OCI-LY1 (cell line): ENCODE measurements at regions not wholly inside any gene's neighbourhood (a gene's known extent, or its start where the extent isn't known, plus 50 kb on each side); places are given as distances from the start of the nearest gene placed in this dataset.

ENCODE experiments used
- EZH2 ChIP-seq: fragments of 200-600 bp; sonication (generic), shearing (Covaris generic); IDR thresholded peaks from 2 replicates; pipeline ENCODE4 v1.8.0; 2017; ENCODE audit warnings: borderline replicate concordance, mixed run types, mild to moderate bottlenecking, antibody characterized with exemption, low read length, moderate library complexity, mixed read lengths
- TF ChIP-seq, protein P1 (sequence below): fragments of 200-600 bp; sonication (generic), shearing (Covaris generic); IDR thresholded peaks from 2 replicates; pipeline ENCODE4 v1.5.1; 2017; ENCODE audit warnings: mild to moderate bottlenecking, antibody characterized with exemption, low read length, moderate library complexity, mixed read lengths

DNA sequence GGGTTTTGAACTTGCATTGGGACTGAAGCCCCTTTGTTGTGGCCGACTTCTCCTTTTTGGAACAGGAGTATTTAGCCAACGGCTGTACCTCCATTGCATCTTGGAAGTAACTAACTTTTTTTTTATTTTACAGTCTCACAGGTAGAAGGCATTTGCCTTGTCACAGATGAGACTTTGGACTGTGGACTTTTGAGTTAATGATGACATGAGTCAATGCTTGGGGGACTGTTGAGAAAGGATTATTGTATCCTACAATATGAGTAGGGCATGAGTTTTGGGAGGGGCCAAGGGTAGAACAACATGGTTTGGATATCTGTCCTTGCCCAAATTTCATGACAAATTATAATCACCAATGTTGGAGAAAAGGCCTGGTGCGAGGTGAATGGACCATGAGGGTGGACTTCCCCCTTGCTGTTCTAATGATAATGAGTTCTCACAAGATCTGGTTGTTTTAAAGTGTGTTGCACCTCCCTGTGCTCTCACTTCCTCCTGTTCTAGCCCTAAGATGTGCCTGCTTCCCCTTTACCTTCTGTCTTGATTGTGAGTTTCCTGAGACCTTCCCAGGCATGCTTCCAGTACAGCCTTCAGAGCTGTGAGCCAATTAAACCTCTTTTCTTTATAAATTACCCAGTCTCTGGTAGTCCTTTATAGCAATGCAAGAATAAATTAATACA is 1269.4 kb upstream of the CHAC2 start:
- TF ChIP-seq, protein P1, sequence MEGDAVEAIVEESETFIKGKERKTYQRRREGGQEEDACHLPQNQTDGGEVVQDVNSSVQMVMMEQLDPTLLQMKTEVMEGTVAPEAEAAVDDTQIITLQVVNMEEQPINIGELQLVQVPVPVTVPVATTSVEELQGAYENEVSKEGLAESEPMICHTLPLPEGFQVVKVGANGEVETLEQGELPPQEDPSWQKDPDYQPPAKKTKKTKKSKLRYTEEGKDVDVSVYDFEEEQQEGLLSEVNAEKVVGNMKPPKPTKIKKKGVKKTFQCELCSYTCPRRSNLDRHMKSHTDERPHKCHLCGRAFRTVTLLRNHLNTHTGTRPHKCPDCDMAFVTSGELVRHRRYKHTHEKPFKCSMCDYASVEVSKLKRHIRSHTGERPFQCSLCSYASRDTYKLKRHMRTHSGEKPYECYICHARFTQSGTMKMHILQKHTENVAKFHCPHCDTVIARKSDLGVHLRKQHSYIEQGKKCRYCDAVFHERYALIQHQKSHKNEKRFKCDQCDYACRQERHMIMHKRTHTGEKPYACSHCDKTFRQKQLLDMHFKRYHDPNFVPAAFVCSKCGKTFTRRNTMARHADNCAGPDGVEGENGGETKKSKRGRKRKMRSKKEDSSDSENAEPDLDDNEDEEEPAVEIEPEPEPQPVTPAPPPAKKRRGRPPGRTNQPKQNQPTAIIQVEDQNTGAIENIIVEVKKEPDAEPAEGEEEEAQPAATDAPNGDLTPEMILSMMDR = no peak
- TF ChIP-seq EZH2 = no peak
